HCT116 (cell line): ENCODE measurements at regions not wholly inside any gene's neighbourhood (a gene's known extent, or its start where the extent isn't known, plus 50 kb on each side); places are given as distances from the start of the nearest gene placed in this dataset.

Experiments
- ELF1 ChIP-seq: IDR thresholded peaks from 2 replicates; pipeline ENCODE4 v1.6.1; 2012; ENCODE audit warnings: low read depth, borderline replicate concordance
- EZH2 ChIP-seq: fragments of 200-600 bp; sonication (generic); IDR thresholded peaks from 2 replicates; pipeline ENCODE4 v1.6.1; 2017; ENCODE audit warnings: antibody characterized with exemption, mixed run types
- EZH2phosphoT487 ChIP-seq: fragments of 200-600 bp; IDR thresholded peaks from 2 replicates; pipeline ENCODE4 v1.6.1; 2018; ENCODE audit warnings: antibody characterized with exemption, borderline replicate concordance
- FOSL1 ChIP-seq: IDR thresholded peaks from 2 replicates; pipeline ENCODE4 v1.6.1; 2012; ENCODE audit warnings: low read depth
- JUND ChIP-seq: IDR thresholded peaks from 2 replicates; pipeline ENCODE4 v1.6.1; 2012
- POLR2A ChIP-seq: IDR thresholded peaks from 2 replicates; pipeline ENCODE4 v1.7.0; 2011; ENCODE audit warnings: borderline replicate concordance; ENCODE audit not compliant: insufficient read depth, insufficient read length; ENCODE audit errors: extremely low read depth
- POLR2AphosphoS5 ChIP-seq: IDR thresholded peaks from 2 replicates; pipeline ENCODE4 v1.6.1; 2011; ENCODE audit warnings: mild to moderate bottlenecking, low read depth, low read length, moderate library complexity
- RAD21 ChIP-seq: IDR thresholded peaks from 2 replicates; pipeline ENCODE4 v1.6.1; 2012; ENCODE audit warnings: low read depth, mild to moderate bottlenecking
- SP1 ChIP-seq: IDR thresholded peaks from 2 replicates; pipeline ENCODE4 v1.6.1; 2012; ENCODE audit warnings: low read depth
- ZNF274 ChIP-seq: fragments of 200-500 bp; sonication (Bioruptor generic); IDR thresholded peaks from 2 replicates; pipeline ENCODE4 v1.6.1; 2014; ENCODE audit warnings: mild to moderate bottlenecking, low read depth, low read length, inconsistent platforms
- TF ChIP-seq, protein P1 (sequence below), 3 experiments: fragments of 200-600 bp in 1 of 3; sonication (generic) in 1 of 3; IDR thresholded peaks in 2 of 3; conservative IDR thresholded peaks in 1 of 3; 2 replicates each; pipeline ENCODE4 v1.5.1; 2012 to 2017; ENCODE audit warnings: low read depth in 2 of 3, low read length in 2 of 3, antibody characterized with exemption in 1 of 3, borderline replicate concordance in 1 of 3, control low read depth in 1 of 3, mild to moderate bottlenecking in 1 of 3, mixed read lengths in 1 of 3, mixed run types in 1 of 3, moderate library complexity in 1 of 3; ENCODE audit not compliant: insufficient read depth in 1 of 3

DNA sequence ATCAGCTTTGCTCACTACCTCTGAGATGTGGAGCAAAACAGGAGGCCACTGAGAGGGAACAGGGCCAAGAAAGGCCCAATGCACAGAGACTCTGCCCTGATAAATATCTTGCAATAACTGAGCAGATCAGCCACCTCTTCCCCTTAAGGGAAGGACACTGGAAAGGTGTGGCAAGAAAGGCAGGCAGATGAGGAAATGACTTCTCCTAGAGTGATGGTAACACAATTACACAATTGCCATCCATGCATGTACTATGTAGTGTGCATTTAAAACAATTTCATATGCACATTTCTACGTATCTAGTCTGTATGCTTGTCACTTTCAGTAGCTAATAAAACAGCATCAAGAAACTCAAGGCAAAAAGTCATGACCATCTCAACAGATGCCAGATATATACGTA is 322.5 kb downstream of the DRD1 start:
- TF ChIP-seq, protein P1, sequence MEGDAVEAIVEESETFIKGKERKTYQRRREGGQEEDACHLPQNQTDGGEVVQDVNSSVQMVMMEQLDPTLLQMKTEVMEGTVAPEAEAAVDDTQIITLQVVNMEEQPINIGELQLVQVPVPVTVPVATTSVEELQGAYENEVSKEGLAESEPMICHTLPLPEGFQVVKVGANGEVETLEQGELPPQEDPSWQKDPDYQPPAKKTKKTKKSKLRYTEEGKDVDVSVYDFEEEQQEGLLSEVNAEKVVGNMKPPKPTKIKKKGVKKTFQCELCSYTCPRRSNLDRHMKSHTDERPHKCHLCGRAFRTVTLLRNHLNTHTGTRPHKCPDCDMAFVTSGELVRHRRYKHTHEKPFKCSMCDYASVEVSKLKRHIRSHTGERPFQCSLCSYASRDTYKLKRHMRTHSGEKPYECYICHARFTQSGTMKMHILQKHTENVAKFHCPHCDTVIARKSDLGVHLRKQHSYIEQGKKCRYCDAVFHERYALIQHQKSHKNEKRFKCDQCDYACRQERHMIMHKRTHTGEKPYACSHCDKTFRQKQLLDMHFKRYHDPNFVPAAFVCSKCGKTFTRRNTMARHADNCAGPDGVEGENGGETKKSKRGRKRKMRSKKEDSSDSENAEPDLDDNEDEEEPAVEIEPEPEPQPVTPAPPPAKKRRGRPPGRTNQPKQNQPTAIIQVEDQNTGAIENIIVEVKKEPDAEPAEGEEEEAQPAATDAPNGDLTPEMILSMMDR (IDR thresholded peaks at IDR 0.05 in 2 of 3, conservative IDR thresholded peaks at IDR 0.05 in 1 of 3; ENCODE audit: borderline replicate concordance in 1 of 3, insufficient read depth in 1 of 3, low read depth in 2 of 3, low read length in 2 of 3) = no peak
- TF ChIP-seq EZH2 = no peak
- no peak for TF ChIP-seq EZH2phosphoT487
- TF ChIP-seq ELF1 = no peak
- TF ChIP-seq POLR2A = no peak
- no peak for TF ChIP-seq POLR2AphosphoS5
- TF ChIP-seq ZNF274 = no peak
- no peak for TF ChIP-seq FOSL1
- TF ChIP-seq RAD21 = no peak
- no peak for TF ChIP-seq SP1
- no peak for TF ChIP-seq JUND
